HepG2 (cell line): ENCODE measurements at regions not wholly inside any gene's neighbourhood (a gene's known extent, or its start where the extent isn't known, plus 50 kb on each side); places are given as distances from the start of the nearest gene placed in this dataset.

Source experiments
- ATAC-seq: fragments of 200-7000 bp; cut with Tn5 transposase; 3 replicates; pipeline ENCODE4 v1.9.1; 2020; ENCODE audit warnings: mild to moderate bottlenecking, moderate library complexity
- BruUV-seq: library from RNA; stranded (reverse); fragments of 400-500 nt; replicated peaks from 2 replicates; lab custom pipeline; 2021; lab: Mats Ljungman, UMichigan
- CTCF ChIA-PET: fragments of 300-600 bp; formaldehyde crosslinking; extraction: SDS; loops from one replicate; lab custom pipeline; 2021; ENCODE audit warnings: low total read pairs, inconsistent platforms, low intra/inter-chr PET ratio; lab: Yijun Ruan, JAX
- POLR2A ChIA-PET: fragments of 350-600 bp; sonication (Branson Sonifier 250); formaldehyde crosslinking; loops from one replicate; lab custom pipeline; 2020; ENCODE audit warnings: antibody characterized with exemption, inconsistent platforms; lab: Yijun Ruan, JAX
- DNase-seq: peaks from one replicate; pipeline ENCODE4 v3.0.0-alpha.2; 2015; ENCODE audit warnings: low spot score
- FAIRE-seq: peaks from 3 replicates; lab custom pipeline; 2011; peaks lifted over from hg19 to GRCh38; lab: Jason Lieb, UNC
- H2AFZ ChIP-seq: one replicate; pipeline ENCODE4 v1.6.1; 2011; ENCODE audit warnings: low read length, inconsistent platforms
- H3K27ac ChIP-seq: fragments of 300-600 bp; 3 replicates; pipeline ENCODE4 v1.8.0; 2011; ENCODE audit warnings: mixed run types, mild to moderate bottlenecking, mixed read lengths, low read length, inconsistent platforms; ENCODE audit not compliant: insufficient read depth; ENCODE audit errors: extremely low read length
- H3K27me3 ChIP-seq, 2 experiments: fragments of 200-600 bp in 1 of 2; 2 replicates in 1 of 2; 3 replicates in 1 of 2; pipeline versions ENCODE4 v1.6.0 to v1.8.0; 2011; ENCODE audit warnings: low read length in 2 of 2, mild to moderate bottlenecking in 2 of 2, moderate library complexity in 2 of 2, inconsistent platforms in 1 of 2; ENCODE audit not compliant: insufficient read depth in 2 of 2, control insufficient read depth in 1 of 2
- H3K36me3 ChIP-seq, 2 experiments: fragments of 200-600 bp in 1 of 2; replicated peaks in 1 of 2; 2 replicates in 1 of 2; 3 replicates in 1 of 2; pipeline versions ENCODE4 v1.5.1 to v1.8.0; 2011; ENCODE audit warnings: low read length in 2 of 2, inconsistent platforms in 1 of 2; ENCODE audit not compliant: insufficient read depth in 2 of 2, control insufficient read depth in 1 of 2
- H3K4me1 ChIP-seq: 2 replicates; pipeline ENCODE4 v1.5.1; 2012; ENCODE audit warnings: low read length, inconsistent platforms; ENCODE audit not compliant: insufficient read depth
- H3K4me2 ChIP-seq: 2 replicates; pipeline ENCODE4 v1.6.0; 2011; ENCODE audit warnings: low read depth, low read length, inconsistent platforms
- H3K4me3 ChIP-seq, 3 experiments: fragments of 200-600 bp in 1 of 3; sonication (generic), shearing (Covaris generic) in 1 of 3; replicated peaks in 1 of 3; 2 replicates each; pipeline ENCODE4 v1.5.1; 2011 to 2016; ENCODE audit warnings: low read length in 3 of 3, inconsistent platforms in 2 of 3, low read depth in 2 of 3, mild to moderate bottlenecking in 2 of 3, control low read depth in 1 of 3, mixed read lengths in 1 of 3; ENCODE audit not compliant: insufficient read depth in 1 of 3
- H3K79me2 ChIP-seq: one replicate; pipeline ENCODE4 v1.6.1; 2011; ENCODE audit warnings: low read length, inconsistent platforms; ENCODE audit not compliant: insufficient read depth
- H3K9ac ChIP-seq: 2 replicates; pipeline ENCODE4 v1.6.0; 2011; ENCODE audit warnings: mild to moderate bottlenecking, low read depth, low read length, inconsistent platforms; ENCODE audit not compliant: insufficient read depth
- H3K9me3 ChIP-seq: 2 replicates; pipeline ENCODE4 v1.5.1; 2012; ENCODE audit warnings: mild to moderate bottlenecking, low read length
- H4K20me1 ChIP-seq: 2 replicates; pipeline ENCODE4 v1.6.0; 2011; ENCODE audit warnings: inconsistent platforms, mild to moderate bottlenecking, low read length, moderate library complexity; ENCODE audit not compliant: insufficient read depth
- ATF7-NPFF ChIP-seq: sonication (generic); formaldehyde crosslinking; IDR thresholded peaks from 2 replicates; pipeline ENCODE4 v1.8.1; 2023; ENCODE audit warnings: mild to moderate bottlenecking, low read depth, missing genetic modification reagents, moderate library complexity
- DDIT3 ChIP-seq: sonication (generic); formaldehyde crosslinking; IDR thresholded peaks from 2 replicates; pipeline ENCODE4 v1.4.0; 2020; ENCODE audit warnings: mild to moderate bottlenecking, missing genetic modification reagents
- FOXM1 ChIP-seq: sonication (generic); formaldehyde crosslinking; IDR thresholded peaks from 2 replicates; pipeline ENCODE4 v1.5.0; 2020; ENCODE audit warnings: missing genetic modification reagents
- GLMP ChIP-seq: sonication (generic); formaldehyde crosslinking; IDR thresholded peaks from 2 replicates; pipeline ENCODE4 v1.9.0; 2021; ENCODE audit warnings: missing genetic modification reagents, mild to moderate bottlenecking, borderline replicate concordance
- KDM6A ChIP-seq: IDR thresholded peaks from 2 replicates; pipeline ENCODE4 v1.6.1; 2016; ENCODE audit warnings: low read depth
- LBX2 ChIP-seq: sonication (generic); formaldehyde crosslinking; IDR thresholded peaks from 2 replicates; pipeline ENCODE4 v1.5.0; 2020; ENCODE audit warnings: missing genetic modification reagents, mild to moderate bottlenecking, borderline replicate concordance
- MBNL3 ChIP-seq: fragments of 250-450 bp; sonication (Bioruptor Pico); conservative IDR thresholded peaks from 2 replicates; pipeline ENCODE4 v1.8.0; 2022; ENCODE audit warnings: mild to moderate bottlenecking, inconsistent platforms
- MED8 ChIP-seq: sonication (generic); formaldehyde crosslinking; IDR thresholded peaks from 2 replicates; pipeline ENCODE4 v1.8.1; 2023; ENCODE audit warnings: mild to moderate bottlenecking, missing genetic modification reagents; ENCODE audit not compliant: insufficient replicate concordance
- NBN ChIP-seq: fragments of 450-650 bp; conservative IDR thresholded peaks from 2 replicates; pipeline ENCODE4 v1.6.1; 2017
- NFKB2 ChIP-seq: sonication (generic); formaldehyde crosslinking; IDR thresholded peaks from 2 replicates; pipeline ENCODE4 v1.4.0; 2020; ENCODE audit warnings: missing genetic modification reagents, borderline replicate concordance
- RFX1 ChIP-seq: fragments of 450-650 bp; IDR thresholded peaks from 2 replicates; pipeline ENCODE4 v1.6.1; 2017
- SP1 ChIP-seq, 2 experiments: fragments of 450-650 bp in 1 of 2; sonication (generic) in 1 of 2; formaldehyde crosslinking in 1 of 2; IDR thresholded peaks; 2 replicates each; pipeline versions ENCODE4 v1.4.0 to v1.6.1; 2016 to 2020; ENCODE audit warnings: missing genetic modification reagents in 1 of 2
- SP2 ChIP-seq: sonication (generic); formaldehyde crosslinking; IDR thresholded peaks from 2 replicates; pipeline ENCODE4 v1.5.1; 2020; ENCODE audit warnings: mild to moderate bottlenecking, missing genetic modification reagents
- TMF1 ChIP-seq: sonication (generic); formaldehyde crosslinking; IDR thresholded peaks from 2 replicates; pipeline ENCODE4 v1.8.1; 2022; ENCODE audit warnings: low read depth, missing genetic modification reagents
- ZFYVE20 ChIP-seq: sonication (generic); formaldehyde crosslinking; IDR thresholded peaks from 2 replicates; pipeline ENCODE4 v1.8.0; 2023; ENCODE audit warnings: low read depth, mild to moderate bottlenecking, moderate library complexity, missing genetic modification reagents, borderline replicate concordance
- ZNF138 ChIP-seq: sonication (generic); formaldehyde crosslinking; IDR thresholded peaks from 2 replicates; pipeline ENCODE4 v1.5.0; 2020; ENCODE audit warnings: mild to moderate bottlenecking, low read depth, missing genetic modification reagents
- ZNF276 ChIP-seq: sonication (generic); formaldehyde crosslinking; IDR thresholded peaks from 2 replicates; pipeline ENCODE4 v1.4.0; 2020; ENCODE audit warnings: mild to moderate bottlenecking, low read depth, missing genetic modification reagents
- ZNF512B ChIP-seq: sonication (generic); formaldehyde crosslinking; IDR thresholded peaks from 2 replicates; pipeline ENCODE4 v1.5.1; 2020; ENCODE audit warnings: missing genetic modification reagents, mild to moderate bottlenecking, borderline replicate concordance
- ZNF724P ChIP-seq: sonication (generic); formaldehyde crosslinking; IDR thresholded peaks from 2 replicates; pipeline ENCODE4 v1.8.0; 2022; ENCODE audit warnings: missing genetic modification reagents, borderline replicate concordance
- ZSCAN9 ChIP-seq: IDR thresholded peaks from 2 replicates; pipeline ENCODE4 v1.6.1; 2016; ENCODE audit warnings: borderline replicate concordance
- WGBS: methylation state at CpG from one replicate; pipeline ENCODE4 v1.1.6; 2017; ENCODE audit warnings: low lambda C conversion rate; 5-methylcytosine and 5-hydroxymethylcytosine counted together
- in situ Hi-C: cut with HindIII; loops from 2 replicates; pipeline ENCODE4 v1.10.0; 2017; ENCODE audit warnings: low pct_unique_long_range_greater_than_20kb; ENCODE audit not compliant: extremely low pct_ligation_motif_present
- intact Hi-C: fragments of 100-400 bp; cut with micrococcal nuclease; formaldehyde crosslinking; loops from one replicate; pipeline ENCODE4 v1.10.0; 2022; ENCODE audit not compliant: unreplicated experiment

GRCh38 chr3:181844211-181844610, 132.5 kb downstream of the SOX2 start (continued):
- TF ChIP-seq DDIT3 (CRISPR knock-in tag), result no peak
- TF ChIP-seq FOXM1, result no peak
- TF ChIP-seq ATF7-NPFF, result no peak
- TF ChIP-seq ZSCAN9 (CRISPR knock-in tag), result no peak
- TF ChIP-seq RFX1, result no peak
- TF ChIP-seq MBNL3 (CRISPR knock-in tag), result no peak
- no peak for TF ChIP-seq ZNF276 (CRISPR knock-in tag)
- TF ChIP-seq ZNF724P (CRISPR knock-in tag), result no peak
- TF ChIP-seq TMF1 (CRISPR knock-in tag), result no peak
- TF ChIP-seq ZNF138 (CRISPR knock-in tag), result no peak
- no peak for TF ChIP-seq ZFYVE20 (CRISPR knock-in tag)

GRCh38 chr3:181847276-181847675, 135.6 kb downstream of the SOX2 start:
- H3K27me3 ChIP-seq, result no peaks in the 10 kb centered on the region
- no peak for DNase-seq
- BruUV-seq, result no TSS peak
- H4K20me1 ChIP-seq, result no peaks in the 10 kb centered on the region
- WGBS, result 66% methylated on average over 3 of the region's 3 CpGs
- ChIA-PET CTCF (no interaction called here), POLR2A (no interaction called here)
- H3K9me3 ChIP-seq, result no peaks in the 10 kb centered on the region
- H3K27ac ChIP-seq, result no peak overlapping the region
- intact Hi-C loops (no loop called here), in situ Hi-C loops (no loop called here)
- ATAC-seq, result no peak
- no peaks in the 10 kb centered on the region for H3K36me3 ChIP-seq
- no peak for FAIRE-seq
- no peak overlapping the region for H3K4me3 ChIP-seq
- no peak overlapping the region for H3K4me2 ChIP-seq
- H2AFZ ChIP-seq, result no peak overlapping the region
- H3K9ac ChIP-seq, result no peak overlapping the region
- no peaks in the 10 kb centered on the region for H3K79me2 ChIP-seq
- 0 out of 2 replicates have a peak, but pooled peaks cover 7% of the 10 kb centered on the region for H3K4me1 ChIP-seq
- TF ChIP-seq ZNF512B (no peak), LBX2 (CRISPR knock-in tag) (no peak), MED8 (CRISPR knock-in tag) (no peak), KDM6A (CRISPR knock-in tag) (no peak), NFKB2 (CRISPR knock-in tag) (no peak), SP2 (CRISPR knock-in tag) (no peak), NBN (no peak), SP1 (IDR thresholded peaks at IDR 0.05) (no peak), SP1 (CRISPR knock-in tag; IDR thresholded peaks at IDR 0.05) (no peak), GLMP (CRISPR knock-in tag) (no peak)
